ENCODE measurements at regions not wholly inside any gene's neighbourhood (a gene's known extent, or its start where the extent isn't known, plus 50 kb on each side); places are given as distances from the start of the nearest gene placed in this dataset.

DNA sequence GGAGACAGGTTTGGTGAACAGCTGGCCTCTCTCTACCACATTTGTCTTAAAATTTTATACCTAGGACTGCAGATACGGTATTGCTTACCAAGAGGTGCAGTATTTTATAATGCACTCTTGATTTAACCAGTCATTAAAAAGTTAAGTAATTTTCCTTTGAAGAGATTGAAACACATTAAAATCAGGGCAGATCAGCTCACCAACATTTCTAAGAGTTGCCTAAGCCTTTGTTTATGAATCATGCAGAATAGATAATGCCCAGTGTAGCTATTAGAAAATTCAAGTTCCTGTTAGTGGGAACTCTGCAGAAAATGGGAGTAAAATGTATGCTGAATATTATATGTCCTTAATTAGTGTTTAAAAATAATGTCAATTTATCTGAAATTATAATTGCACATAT, 140.2 kb upstream of the PRPS1L1 start:
- H2BK5ac ChIP-seq (ENCODE audit: low read depth, low read length, poor library complexity, severe bottlenecking): no peak overlapping the region
- no peaks in the 10 kb centered on the region for H3K4me1 ChIP-seq (ENCODE audit: control insufficient read depth, insufficient read depth, low read length)
- in situ Hi-C loops (cut with MboI; ENCODE audit: low sequenced_read_pairs): no loop called here
- no peaks in the 10 kb centered on the region for H3K79me1 ChIP-seq (ENCODE audit: low read depth in 1 of 2, low read length in 2 of 2)
- no peaks in the 10 kb centered on the region for H3K36me3 ChIP-seq (ENCODE audit: control insufficient read depth, insufficient read depth, low read length)
- dilution Hi-C loops (cut with HindIII; ENCODE audit: low sequenced_read_pairs, unreplicated experiment): no loop called here
- no peaks in the 10 kb centered on the region for H3K27me3 ChIP-seq (ENCODE audit: control insufficient read depth, insufficient read depth, low read length)
- H2BK20ac ChIP-seq (ENCODE audit: low read depth, low read length): no peak overlapping the region
- no peaks in the 10 kb centered on the region for H3K9me1 ChIP-seq (ENCODE audit: insufficient read depth, low read length)
- H2AFZ ChIP-seq (replicated peaks; ENCODE audit: low read length, poor library complexity): no peak overlapping the region
- no peaks in the 10 kb centered on the region for H4K20me1 ChIP-seq (ENCODE audit: insufficient read depth, low read length)
- no peak overlapping the region for H3K14ac ChIP-seq (replicated peaks; ENCODE audit: low read depth, low read length)
- H3K9me3 ChIP-seq (ENCODE audit: control insufficient read depth, insufficient read depth, low read length): no peaks in the 10 kb centered on the region
- H3K23ac ChIP-seq (ENCODE audit: low read depth, low read length): no peak overlapping the region
- no peak overlapping the region for H2AK9ac ChIP-seq (replicated peaks; ENCODE audit: low read depth, low read length, poor library complexity)
- H4K91ac ChIP-seq (ENCODE audit: insufficient read depth, low read depth, low read length): no peak overlapping the region
- H2BK15ac ChIP-seq (ENCODE audit: low read depth, low read length): no peak overlapping the region
- no peak for DNase-seq
- TF ChIP-seq FOS (IDR thresholded peaks at IDR 0.05; ENCODE audit: low read depth, low read length) (no peak), RFX5 (IDR thresholded peaks at IDR 0.05; ENCODE audit: low read depth, low read length) (no peak), NFE2L2 (IDR thresholded peaks at IDR 0.05; ENCODE audit: low read depth, low read length) (no peak)
- no peak overlapping the region for H3K4me3 ChIP-seq (ENCODE audit: insufficient read depth, low read depth, low read length)
- H4K8ac ChIP-seq (ENCODE audit: low read depth in 2 of 2, low read length in 2 of 2): no peak overlapping the region
- ChIA-PET POLR2A (ENCODE audit: unreplicated experiment) (no interaction called here), CTCF (no interaction called here)
- no peak overlapping the region for H3K4ac ChIP-seq (ENCODE audit: low read depth, low read length)
- no CpG with 5 or more reads among the region's 1 CpG for WGBS, 2 experiments (ENCODE audit: extremely low coverage in 2 of 2, insufficient read length in 1 of 2)
- no peak overlapping the region for H3K27ac ChIP-seq (ENCODE audit: insufficient read depth, low read length)
- H3K18ac ChIP-seq (ENCODE audit: low read depth, low read length): no peak overlapping the region
- no peak overlapping the region for H2BK120ac ChIP-seq (ENCODE audit: low read depth, low read length)
- ATAC-seq (ENCODE audit: low read depth): no peak
- no peak overlapping the region for H2AK5ac ChIP-seq (ENCODE audit: low read depth, low read length)
- H4K5ac ChIP-seq (ENCODE audit: low read depth, low read length): no peak overlapping the region
- intact Hi-C loops (cut with micrococcal nuclease): no loop called here
- H3K4me2 ChIP-seq (ENCODE audit: low read depth, low read length): no peak overlapping the region
- no peak overlapping the region for H3K9ac ChIP-seq (ENCODE audit: low read depth, low read length)
- H3K56ac ChIP-seq (ENCODE audit: extremely low read depth, insufficient read depth, low read length): no peak overlapping the region
- no TSS peak for BruUV-seq (replicated peaks)

All from IMR-90 (cell line).